HFF-Myc (cell line): ENCODE measurements at regions not wholly inside any gene's neighbourhood (a gene's known extent, or its start where the extent isn't known, plus 50 kb on each side); places are given as distances from the start of the nearest gene placed in this dataset.

ENCODE experiments used
- DNase-seq: peaks from one replicate; pipeline ENCODE4 v3.0.0-alpha.2; 2011; ENCODE audit warnings: low read depth; ENCODE audit errors: extremely low read depth
- H3K4me3 ChIP-seq: replicated peaks from 2 replicates; pipeline ENCODE4 v1.5.1; 2011; ENCODE audit warnings: low read depth, mild to moderate bottlenecking, control low read depth, low read length
- TF ChIP-seq, protein P1 (sequence below): IDR thresholded peaks from 2 replicates; pipeline ENCODE4 v1.5.1; 2012; ENCODE audit warnings: mild to moderate bottlenecking, low read depth, low read length, control low read depth; ENCODE audit errors: missing control alignments

DNA sequence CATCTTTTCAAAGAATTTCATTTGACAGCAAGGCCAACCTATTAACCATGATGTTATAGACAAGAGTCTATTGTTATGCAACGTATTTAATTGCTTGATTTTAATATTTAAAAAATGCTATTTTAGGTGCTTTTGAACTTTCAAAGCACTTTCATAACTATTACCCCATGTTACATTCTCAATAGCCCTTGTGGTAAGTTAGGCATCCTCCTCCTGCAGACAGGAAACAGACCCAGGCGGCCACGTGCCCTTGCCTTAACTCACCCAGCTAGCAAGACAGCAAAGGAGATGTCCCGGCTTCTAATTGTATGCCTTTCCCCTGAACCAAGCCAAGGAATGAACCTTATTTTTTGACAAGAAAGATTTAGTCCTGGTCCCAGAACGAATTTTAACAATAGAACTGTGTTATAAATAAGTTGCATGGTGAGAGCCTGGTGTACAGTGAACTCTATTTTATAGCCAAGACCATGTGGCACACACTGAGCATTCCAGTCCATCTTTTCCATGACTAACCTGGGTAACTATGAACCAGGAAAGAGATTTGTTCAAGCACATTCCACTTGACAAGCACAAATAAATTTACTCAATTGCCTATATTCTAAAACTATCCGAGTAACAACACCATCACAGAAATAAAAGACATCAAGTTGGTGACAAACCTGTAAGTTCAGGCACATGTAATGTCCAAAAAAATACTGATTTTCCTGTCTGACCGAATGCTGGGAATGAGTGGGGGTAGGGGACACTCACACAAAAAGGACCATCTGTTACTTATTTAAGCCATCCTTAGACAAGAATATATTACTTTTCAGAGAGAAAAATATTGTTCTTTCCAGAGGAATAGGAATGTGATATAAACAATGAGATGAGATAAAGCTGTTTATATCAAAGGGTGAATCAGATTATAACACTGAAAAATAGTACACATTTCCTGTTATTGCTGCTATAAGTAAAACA is 163.0 kb downstream of the EFNB2 start:
- no peak for DNase-seq
- TF ChIP-seq, protein P1, sequence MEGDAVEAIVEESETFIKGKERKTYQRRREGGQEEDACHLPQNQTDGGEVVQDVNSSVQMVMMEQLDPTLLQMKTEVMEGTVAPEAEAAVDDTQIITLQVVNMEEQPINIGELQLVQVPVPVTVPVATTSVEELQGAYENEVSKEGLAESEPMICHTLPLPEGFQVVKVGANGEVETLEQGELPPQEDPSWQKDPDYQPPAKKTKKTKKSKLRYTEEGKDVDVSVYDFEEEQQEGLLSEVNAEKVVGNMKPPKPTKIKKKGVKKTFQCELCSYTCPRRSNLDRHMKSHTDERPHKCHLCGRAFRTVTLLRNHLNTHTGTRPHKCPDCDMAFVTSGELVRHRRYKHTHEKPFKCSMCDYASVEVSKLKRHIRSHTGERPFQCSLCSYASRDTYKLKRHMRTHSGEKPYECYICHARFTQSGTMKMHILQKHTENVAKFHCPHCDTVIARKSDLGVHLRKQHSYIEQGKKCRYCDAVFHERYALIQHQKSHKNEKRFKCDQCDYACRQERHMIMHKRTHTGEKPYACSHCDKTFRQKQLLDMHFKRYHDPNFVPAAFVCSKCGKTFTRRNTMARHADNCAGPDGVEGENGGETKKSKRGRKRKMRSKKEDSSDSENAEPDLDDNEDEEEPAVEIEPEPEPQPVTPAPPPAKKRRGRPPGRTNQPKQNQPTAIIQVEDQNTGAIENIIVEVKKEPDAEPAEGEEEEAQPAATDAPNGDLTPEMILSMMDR = no peak
- no peak overlapping the region for H3K4me3 ChIP-seq

DNA sequence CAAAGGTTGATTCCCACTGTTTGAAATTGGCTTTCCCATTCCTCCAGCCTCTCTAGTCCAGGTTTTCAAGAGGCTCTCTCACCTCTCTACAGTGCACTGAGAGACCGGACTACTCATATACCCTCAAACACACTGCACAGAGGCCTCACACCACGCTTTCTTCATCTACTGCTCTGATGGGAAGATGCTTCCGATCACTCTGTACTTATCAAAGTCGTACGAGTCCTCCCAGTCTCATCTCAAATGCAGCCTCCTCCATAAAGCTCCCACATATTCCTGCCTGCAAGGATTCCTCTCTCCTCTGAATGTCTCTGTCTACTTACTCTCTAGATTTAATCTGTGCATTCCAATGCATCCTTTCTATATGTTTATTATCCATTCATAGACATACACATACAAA is 164.4 kb downstream of the EFNB2 start:
- DNase-seq = no peak
- H3K4me3 ChIP-seq = no peak overlapping the region
- TF ChIP-seq, protein P1 = no peak

DNA sequence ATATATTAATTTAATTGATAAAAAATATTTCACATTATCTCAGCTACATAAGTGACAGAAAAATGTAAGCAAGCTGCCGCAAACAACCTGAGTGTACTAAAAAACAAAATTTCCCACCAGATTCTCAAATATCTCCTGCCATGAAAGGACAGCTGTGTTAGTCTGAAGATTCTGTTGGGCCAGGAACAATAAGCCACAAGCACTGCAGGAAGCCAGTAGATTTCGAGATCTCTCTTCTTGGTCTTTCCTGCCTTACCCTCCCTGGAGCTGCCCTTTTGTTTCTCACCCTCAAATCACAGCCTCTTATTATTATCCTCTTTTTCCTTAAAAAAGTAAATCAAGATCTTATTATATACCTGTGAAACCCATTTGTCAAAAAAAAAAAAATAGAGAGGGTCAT is 165.6 kb downstream of the EFNB2 start:
- TF ChIP-seq, protein P1 = no peak
- no peak for DNase-seq
- no peak overlapping the region for H3K4me3 ChIP-seq

DNA sequence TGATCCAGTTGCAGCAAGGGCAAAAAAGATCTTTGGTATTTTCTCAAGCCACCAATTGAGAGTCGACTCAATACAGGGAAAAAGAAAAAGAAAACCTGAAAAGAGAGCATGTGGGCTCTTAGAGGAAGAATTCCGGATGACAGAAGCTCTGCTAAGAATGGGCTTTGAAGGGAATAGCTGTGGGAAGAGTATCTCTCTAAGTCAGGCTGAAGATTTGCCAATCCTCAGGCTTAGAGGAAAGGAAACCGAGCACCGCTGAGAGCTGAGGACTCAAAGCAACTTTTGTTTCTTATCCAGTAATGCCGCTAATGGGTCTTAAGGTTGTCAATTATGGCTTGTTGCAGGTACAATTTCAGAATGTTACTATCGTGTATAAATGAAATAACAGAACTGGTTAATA is 166.4 kb downstream of the EFNB2 start:
- DNase-seq = no peak
- TF ChIP-seq, protein P1 = no peak
- no peak overlapping the region for H3K4me3 ChIP-seq

DNA sequence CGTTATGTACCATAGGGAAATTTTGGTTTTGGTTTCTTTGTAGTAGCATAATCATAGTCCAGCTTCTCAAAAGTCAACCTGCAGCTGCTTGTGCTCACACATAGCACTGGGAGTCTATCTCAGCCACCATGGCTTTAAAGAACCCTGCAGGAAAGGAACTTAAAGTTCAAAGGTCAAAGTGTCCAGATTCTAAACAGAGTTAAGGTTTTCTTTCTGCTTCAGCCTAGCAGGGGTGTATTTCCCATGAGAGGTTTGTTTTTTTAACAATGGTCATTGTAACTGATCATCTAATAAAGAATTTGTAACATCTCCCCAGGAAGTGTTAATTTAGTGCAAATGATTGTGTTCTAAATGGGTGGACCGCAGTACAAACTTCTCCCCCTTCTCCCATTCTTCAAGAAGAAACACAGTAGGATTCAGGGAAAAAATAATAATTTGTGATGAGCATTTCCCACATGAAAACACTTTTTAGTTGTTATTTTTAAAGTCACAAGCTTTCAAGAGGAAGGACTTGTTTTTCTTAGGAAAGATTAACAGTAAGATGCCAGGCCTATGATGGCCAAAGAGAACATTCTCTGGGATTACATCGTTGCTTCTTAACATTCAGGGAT is 168.0 kb downstream of the EFNB2 start:
- no peak for DNase-seq
- H3K4me3 ChIP-seq = no peak overlapping the region
- TF ChIP-seq, protein P1 = no peak

DNA sequence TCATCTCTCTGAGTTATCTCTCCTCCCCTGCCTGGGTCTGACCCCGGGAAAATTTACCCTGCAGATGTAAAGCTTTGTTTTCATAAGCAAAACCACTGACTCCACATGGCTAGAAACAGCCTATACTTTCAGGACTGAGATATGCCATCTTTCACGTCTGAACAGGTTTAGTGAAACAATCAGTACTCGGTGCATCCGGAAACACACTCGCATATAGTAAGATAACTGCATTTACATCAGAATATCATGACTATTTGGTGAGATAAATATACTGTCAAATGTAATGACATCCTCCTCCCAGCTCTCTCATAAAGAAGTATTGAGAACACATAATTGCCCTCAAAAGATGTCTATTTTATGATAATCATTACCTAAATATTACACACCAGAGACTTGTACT is 172.8 kb downstream of the EFNB2 start:
- TF ChIP-seq, protein P1 = no peak
- DNase-seq = no peak

More for the DNA sequence above, 172.8 kb downstream of the EFNB2 start:
- no peak overlapping the region for H3K4me3 ChIP-seq
